K562 (cell line): ENCODE measurements at regions not wholly inside any gene's neighbourhood (a gene's known extent, or its start where the extent isn't known, plus 50 kb on each side); places are given as distances from the start of the nearest gene placed in this dataset.

Source experiments
- ATAC-seq: fragments of 200-7000 bp; cut with Tn5 transposase; 3 replicates; pipeline ENCODE4 v1.9.1; 2020; ENCODE audit warnings: moderate library complexity
- BruUV-seq: library from RNA; stranded (reverse); fragments of 400-500 nt; replicated peaks from 2 replicates; lab custom pipeline; 2021; lab: Mats Ljungman, UMichigan
- CTCF ChIA-PET: fragments of 300-600 bp; formaldehyde crosslinking; extraction: SDS; loops from one replicate; lab custom pipeline; 2021; ENCODE audit warnings: low intra/inter-chr PET ratio; lab: Yijun Ruan, JAX
- POLR2A ChIA-PET: fragments of 300-600, 350-650 bp; sonication (Branson Sonifier 250); formaldehyde crosslinking; extraction: SDS; loops from one replicate; lab custom pipeline; 2021; ENCODE audit warnings: antibody characterized with exemption, inconsistent platforms; lab: Yijun Ruan, JAX
- DNase-seq, 4 experiments: peaks; one replicate each; pipeline versions ENCODE4 v3.0.0 to v3.0.0-alpha.2; 2011 to 2018; ENCODE audit warnings: low spot score in 3 of 4, mixed read lengths in 3 of 4; ENCODE audit errors: extremely low read depth in 1 of 4
- FAIRE-seq: peaks from 2 replicates; lab custom pipeline; 2011; peaks lifted over from hg19 to GRCh38; lab: Jason Lieb, UNC
- H2AFZ ChIP-seq: 2 replicates; pipeline ENCODE4 v1.6.0; 2011; ENCODE audit warnings: low read depth, low read length, control low read depth, inconsistent platforms
- H3K27ac ChIP-seq: fragments of 200-600 bp; 3 replicates; pipeline ENCODE4 v1.8.0; 2011; ENCODE audit warnings: low read depth, mild to moderate bottlenecking, control low read depth, inconsistent platforms, low read length, moderate library complexity, mixed read lengths; ENCODE audit errors: extremely low read depth
- H3K27me3 ChIP-seq, 2 experiments: fragments of 300-600 bp in 1 of 2; 2 replicates in 1 of 2; 3 replicates in 1 of 2; pipeline versions ENCODE4 v1.6.0 to v1.8.0; 2011; ENCODE audit warnings: inconsistent platforms in 2 of 2, low read length in 2 of 2, mild to moderate bottlenecking in 1 of 2, mixed read lengths in 1 of 2, moderate library complexity in 1 of 2; ENCODE audit not compliant: control insufficient read depth in 2 of 2, insufficient read depth in 2 of 2
- H3K36me3 ChIP-seq: fragments of 300-600 bp; 3 replicates; pipeline ENCODE4 v1.8.0; 2011; ENCODE audit warnings: mild to moderate bottlenecking, low read length, inconsistent platforms; ENCODE audit not compliant: control insufficient read depth, insufficient read depth
- H3K4me1 ChIP-seq, 2 experiments: fragments of 200-600 bp in 1 of 2; replicated peaks in 1 of 2; 2 replicates in 1 of 2; 3 replicates in 1 of 2; pipeline versions ENCODE4 v1.5.1 to v1.8.0; 2011; ENCODE audit warnings: inconsistent platforms in 2 of 2, low read length in 2 of 2, mild to moderate bottlenecking in 1 of 2, mixed read lengths in 1 of 2, moderate library complexity in 1 of 2; ENCODE audit not compliant: control insufficient read depth in 2 of 2, insufficient read depth in 2 of 2
- H3K4me2 ChIP-seq: 2 replicates; pipeline ENCODE4 v1.6.1; 2011; ENCODE audit warnings: low read length, control low read depth, inconsistent platforms, mixed read lengths; ENCODE audit not compliant: insufficient read depth
- H3K4me3 ChIP-seq: fragments of 200-600 bp; sonication (generic), shearing (Covaris generic); 2 replicates; pipeline ENCODE4 v1.5.1; 2016; ENCODE audit warnings: control low read depth, inconsistent platforms
- H3K79me2 ChIP-seq: fragments of 200-600 bp; 3 replicates; pipeline ENCODE4 v1.8.0; 2011; ENCODE audit warnings: low read length, inconsistent platforms; ENCODE audit not compliant: control insufficient read depth, insufficient read depth
- H3K9ac ChIP-seq, 2 experiments: 2 replicates each; pipeline versions ENCODE4 v1.6.0 to v1.6.1; 2011; ENCODE audit warnings: low read depth in 2 of 2, low read length in 2 of 2, control low read depth in 1 of 2, inconsistent platforms in 1 of 2, mild to moderate bottlenecking in 1 of 2, mixed read lengths in 1 of 2; ENCODE audit not compliant: insufficient read depth in 1 of 2
- H3K9me1 ChIP-seq: one replicate; pipeline ENCODE4 v1.6.0; 2011; ENCODE audit warnings: inconsistent platforms, mild to moderate bottlenecking, low read length, moderate library complexity; ENCODE audit not compliant: control insufficient read depth, insufficient read depth
- H3K9me3 ChIP-seq: replicated peaks from 2 replicates; pipeline ENCODE4 v1.5.1; 2011; ENCODE audit warnings: low read depth, low read length, inconsistent platforms; ENCODE audit not compliant: control insufficient read depth, insufficient read depth
- H4K20me1 ChIP-seq: replicated peaks from 2 replicates; pipeline ENCODE4 v1.6.1; 2011; ENCODE audit warnings: low read length, inconsistent platforms, mixed read lengths; ENCODE audit not compliant: control insufficient read depth, insufficient read depth
- CEBPZ ChIP-seq: fragments of 150-350 bp; IDR thresholded peaks from 2 replicates; pipeline ENCODE4 v1.6.1; 2014; ENCODE audit warnings: low read depth, mild to moderate bottlenecking, low read length, borderline replicate concordance
- CTCF ChIP-seq, 3 experiments: IDR thresholded peaks in 2 of 3; conservative IDR thresholded peaks in 1 of 3; 2 replicates each; pipeline ENCODE4 v1.5.1; 2011 to 2012; ENCODE audit warnings: low read length in 3 of 3, mild to moderate bottlenecking in 3 of 3, control low read depth in 2 of 3, improper control_type of control experiment in 1 of 3, inconsistent platforms in 1 of 3, low read depth in 1 of 3, mixed read lengths in 1 of 3, moderate library complexity in 1 of 3; ENCODE audit not compliant: insufficient read depth in 2 of 3
- KAT2B ChIP-seq: IDR thresholded peaks from one replicate; pipeline ENCODE4 v1.6.1; 2012; ENCODE audit warnings: low read depth, mild to moderate bottlenecking, control low read depth, inconsistent platforms, low read length, moderate library complexity
- MEF2D ChIP-seq: conservative IDR thresholded peaks from 2 replicates; pipeline ENCODE4 v1.6.1; 2016; ENCODE audit warnings: low read depth, missing genetic modification characterization, missing compliant biosample characterization
- MLX ChIP-seq, 2 experiments: fragments of 450-650 bp in 1 of 2; sonication (generic) in 1 of 2; formaldehyde crosslinking; conservative IDR thresholded peaks; 2 replicates each; pipeline versions ENCODE4 v1.4.0 to v1.8.1; 2020 to 2022; ENCODE audit warnings: mild to moderate bottlenecking in 1 of 2, missing genetic modification reagents in 1 of 2
- NCOR1 ChIP-seq: fragments of 450-650 bp; IDR thresholded peaks from 2 replicates; pipeline ENCODE4 v1.6.1; 2016; ENCODE audit warnings: mild to moderate bottlenecking, moderate library complexity
- PRMT5 ChIP-seq: sonication (generic); formaldehyde crosslinking; IDR thresholded peaks from 2 replicates; pipeline ENCODE4 v1.5.0; 2020; ENCODE audit warnings: missing genetic modification reagents
- PURB ChIP-seq: sonication (generic); formaldehyde crosslinking; IDR thresholded peaks from 2 replicates; pipeline ENCODE4 v1.9.0; 2021; ENCODE audit warnings: low read depth, mild to moderate bottlenecking, missing genetic modification reagents
- RBM25 ChIP-seq: fragments of 200-400 bp; formaldehyde crosslinking; IDR thresholded peaks from 2 replicates; pipeline ENCODE4 v1.6.1; 2018; ENCODE audit warnings: low read length, low read depth, moderate library complexity; ENCODE audit not compliant: severe bottlenecking
- SMARCA4 ChIP-seq: fragments of 450-650 bp; IDR thresholded peaks from 2 replicates; pipeline ENCODE4 v1.6.1; 2016
- SOX6 ChIP-seq: fragments of 450-650 bp; IDR thresholded peaks from 2 replicates; pipeline ENCODE4 v1.6.1; 2014; ENCODE audit warnings: mild to moderate bottlenecking
- ZBTB17 ChIP-seq: fragments of 450-650 bp; formaldehyde crosslinking; IDR thresholded peaks from 2 replicates; pipeline ENCODE4 v1.4.0; 2020; ENCODE audit warnings: mild to moderate bottlenecking
- ZNF518B ChIP-seq: fragments of 250-450 bp; sonication (Bioruptor Pico); IDR thresholded peaks from 2 replicates; pipeline ENCODE4 v1.5.0; 2021; ENCODE audit warnings: mild to moderate bottlenecking, moderate library complexity
- ZNF695 ChIP-seq: fragments of 450-650 bp; formaldehyde crosslinking; IDR thresholded peaks from 2 replicates; pipeline ENCODE4 v1.4.0; 2020; ENCODE audit warnings: mild to moderate bottlenecking, moderate library complexity
- WGBS: fragments of 100-300 bp; shearing (Covaris generic); methylation state at CpG from one replicate; pipeline ENCODE4 v1.1.6; 2016; ENCODE audit warnings: low coverage, mixed read lengths; ENCODE audit not compliant: insufficient coverage; ENCODE audit errors: missing lambda C conversion rate; 5-methylcytosine and 5-hydroxymethylcytosine counted together
- in situ Hi-C: fragments of 300-500 bp; cut with MboI; formaldehyde crosslinking; loops from 4 replicates; pipeline ENCODE4 v1.15.0; 2018; ENCODE audit warnings: inconsistent platforms, mixed read lengths
- intact Hi-C: fragments of 100-400 bp; cut with micrococcal nuclease; formaldehyde crosslinking; loops from 2 replicates; pipeline ENCODE4 v1.14.2; 2022

- POLR2A ChIA-PET: no interaction called here
- Histone ChIP-seq H3K4me3 (no peak overlapping the region), H3K36me3 (no peaks in the 10 kb centered on the region), H3K79me2 (no peaks in the 10 kb centered on the region), H3K9ac (no peak overlapping the region), H3K9me1 (no peaks in the 10 kb centered on the region), H3K27ac (no peak overlapping the region), H3K4me1 (no peaks in the 10 kb centered on the region; a peak in 1 of 5 replicates), H3K4me2 (no peak overlapping the region), H3K9me3 (no peaks in the 10 kb centered on the region), H3K27me3 (no peaks in the 10 kb centered on the region), H4K20me1 (no peaks in the 10 kb centered on the region), H2AFZ (no peak overlapping the region)
- in situ Hi-C loops (no loop called here), intact Hi-C loops (no loop called here)
- CTCF ChIA-PET: no interaction called here
- WGBS: 1% methylated on average over 8 of the region's 8 CpGs
- BruUV-seq: no TSS peak
- DNase-seq: no peak
- FAIRE-seq: no peak
- no peak for ATAC-seq
- TF ChIP-seq MLX (CRISPR knock-in tag; conservative IDR thresholded peaks at IDR 0.05): no peak
- TF ChIP-seq ZBTB17 (CRISPR knock-in tag): no peak
- TF ChIP-seq NCOR1: no peak
- no peak for TF ChIP-seq SOX6
- TF ChIP-seq CTCF (IDR thresholded peaks at IDR 0.05 in 2 of 3, conservative IDR thresholded peaks at IDR 0.05 in 1 of 3; ENCODE audit: insufficient read depth in 2 of 3, low read depth in 1 of 3, low read length in 3 of 3): no peak
- no peak for TF ChIP-seq SMARCA4
- TF ChIP-seq ZNF518B (CRISPR knock-in tag): no peak
- no peak for TF ChIP-seq PRMT5 (CRISPR knock-in tag)
- no peak for TF ChIP-seq RBM25
- TF ChIP-seq PURB: no peak
- TF ChIP-seq MEF2D (tag): no peak
- TF ChIP-seq CEBPZ: no peak
- TF ChIP-seq ZNF695 (CRISPR knock-in tag): no peak
- TF ChIP-seq KAT2B: no peak
These were observed 120.4 kb downstream of the LIPG start for GRCh38 chr18:49682173-49682802.
